Calu3 (cell line): ENCODE measurements at regions not wholly inside any gene's neighbourhood (a gene's known extent, or its start where the extent isn't known, plus 50 kb on each side); places are given as distances from the start of the nearest gene placed in this dataset.

Source experiments
- BruUV-seq: library from RNA; stranded (reverse); fragments of 400-500 nt; replicated peaks from 2 replicates; lab custom pipeline; 2021; lab: Mats Ljungman, UMichigan
- CTCF ChIA-PET: fragments of 300-600 bp; sonication (Branson Sonifier 250); formaldehyde crosslinking; loops from one replicate; lab custom pipeline; 2022; ENCODE audit warnings: antibody characterized with exemption; lab: Charles Lee
- DNase-seq: peaks from one replicate; pipeline ENCODE4 v3.0.0; 2022
- H3K27ac Mint-ChIP-seq: one replicate; pipeline ENCODE4 v1.8.0; 2022; ENCODE audit warnings: mixed read lengths; ENCODE audit not compliant: unreplicated experiment
- H3K27me3 Mint-ChIP-seq: one replicate; pipeline ENCODE4 v1.8.0; 2022; ENCODE audit warnings: mixed read lengths; ENCODE audit not compliant: unreplicated experiment
- H3K36me3 Mint-ChIP-seq: one replicate; pipeline ENCODE4 v1.8.0; 2022; ENCODE audit warnings: mild to moderate bottlenecking, moderate library complexity, mixed read lengths; ENCODE audit not compliant: insufficient read depth, unreplicated experiment
- H3K4me1 Mint-ChIP-seq: one replicate; pipeline ENCODE4 v1.8.0; 2022; ENCODE audit warnings: mild to moderate bottlenecking, low read depth, mixed read lengths; ENCODE audit not compliant: unreplicated experiment
- H3K4me3 Mint-ChIP-seq: one replicate; pipeline ENCODE4 v1.8.0; 2022; ENCODE audit warnings: mild to moderate bottlenecking, low read depth, moderate library complexity, mixed read lengths; ENCODE audit not compliant: unreplicated experiment
- H3K9me3 Mint-ChIP-seq: one replicate; pipeline ENCODE4 v1.8.0; 2022; ENCODE audit warnings: low read depth, mixed read lengths; ENCODE audit not compliant: unreplicated experiment
- intact Hi-C: fragments of 100-400 bp; cut with micrococcal nuclease; formaldehyde crosslinking; loops from one replicate; pipeline ENCODE4 v1.10.0; 2022; ENCODE audit not compliant: unreplicated experiment
- TF ChIP-seq, protein P1 (sequence below): fragments of 200-600 bp; IDR thresholded peaks from one replicate; pipeline ENCODE4 v1.8.0; 2022; ENCODE audit warnings: antibody characterized with exemption; ENCODE audit not compliant: unreplicated experiment

DNA sequence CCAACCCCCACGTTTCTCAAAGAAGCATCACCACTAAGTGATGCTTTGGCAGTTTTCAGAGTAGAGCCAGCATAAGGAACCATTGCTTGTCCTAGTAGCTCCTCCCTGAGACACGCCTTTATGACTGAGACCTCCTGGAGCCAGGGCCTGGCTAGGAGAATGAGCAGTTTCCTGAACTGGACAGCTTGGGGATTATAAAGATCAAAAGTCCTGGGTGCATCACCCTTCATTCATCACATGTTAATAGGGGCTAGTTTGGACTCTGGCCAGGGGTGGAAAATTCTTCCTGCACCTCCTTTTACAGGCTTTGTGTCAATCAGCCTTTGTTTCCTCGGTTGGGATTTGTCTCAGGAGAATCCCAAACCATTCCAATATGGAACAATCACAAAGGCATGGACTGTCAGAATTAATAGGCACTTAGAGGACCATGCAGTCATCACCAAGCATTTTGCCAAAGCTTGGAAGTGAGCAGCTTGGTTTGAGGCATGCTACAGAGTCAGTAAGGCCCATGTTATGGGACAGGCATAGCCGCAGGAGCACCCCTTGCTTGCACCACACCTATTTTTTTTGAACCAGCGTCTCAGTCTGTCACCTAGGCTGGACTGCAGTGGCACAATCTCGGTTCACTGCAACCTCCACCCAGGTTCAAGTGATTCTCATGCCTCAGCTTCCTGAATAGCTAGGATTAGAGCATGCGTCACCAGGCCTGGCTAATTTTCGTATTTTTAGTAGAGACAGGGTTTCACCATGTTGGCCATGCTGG is 64.9 kb upstream of the TGM3 start:
- no peak for DNase-seq
- Mint-ChIP-seq H3K9me3 (no peaks in the 10 kb centered on the region), H3K36me3 (no peaks in the 10 kb centered on the region), H3K27me3 (no peaks in the 10 kb centered on the region), H3K4me3 (no peak overlapping the region), H3K27ac (no peak overlapping the region), H3K4me1 (no peaks in the 10 kb centered on the region)
- no TSS peak for BruUV-seq
- intact Hi-C loops: no loop called here
- CTCF ChIA-PET: no interaction called here
- TF ChIP-seq, protein P1, sequence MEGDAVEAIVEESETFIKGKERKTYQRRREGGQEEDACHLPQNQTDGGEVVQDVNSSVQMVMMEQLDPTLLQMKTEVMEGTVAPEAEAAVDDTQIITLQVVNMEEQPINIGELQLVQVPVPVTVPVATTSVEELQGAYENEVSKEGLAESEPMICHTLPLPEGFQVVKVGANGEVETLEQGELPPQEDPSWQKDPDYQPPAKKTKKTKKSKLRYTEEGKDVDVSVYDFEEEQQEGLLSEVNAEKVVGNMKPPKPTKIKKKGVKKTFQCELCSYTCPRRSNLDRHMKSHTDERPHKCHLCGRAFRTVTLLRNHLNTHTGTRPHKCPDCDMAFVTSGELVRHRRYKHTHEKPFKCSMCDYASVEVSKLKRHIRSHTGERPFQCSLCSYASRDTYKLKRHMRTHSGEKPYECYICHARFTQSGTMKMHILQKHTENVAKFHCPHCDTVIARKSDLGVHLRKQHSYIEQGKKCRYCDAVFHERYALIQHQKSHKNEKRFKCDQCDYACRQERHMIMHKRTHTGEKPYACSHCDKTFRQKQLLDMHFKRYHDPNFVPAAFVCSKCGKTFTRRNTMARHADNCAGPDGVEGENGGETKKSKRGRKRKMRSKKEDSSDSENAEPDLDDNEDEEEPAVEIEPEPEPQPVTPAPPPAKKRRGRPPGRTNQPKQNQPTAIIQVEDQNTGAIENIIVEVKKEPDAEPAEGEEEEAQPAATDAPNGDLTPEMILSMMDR: no peak

DNA sequence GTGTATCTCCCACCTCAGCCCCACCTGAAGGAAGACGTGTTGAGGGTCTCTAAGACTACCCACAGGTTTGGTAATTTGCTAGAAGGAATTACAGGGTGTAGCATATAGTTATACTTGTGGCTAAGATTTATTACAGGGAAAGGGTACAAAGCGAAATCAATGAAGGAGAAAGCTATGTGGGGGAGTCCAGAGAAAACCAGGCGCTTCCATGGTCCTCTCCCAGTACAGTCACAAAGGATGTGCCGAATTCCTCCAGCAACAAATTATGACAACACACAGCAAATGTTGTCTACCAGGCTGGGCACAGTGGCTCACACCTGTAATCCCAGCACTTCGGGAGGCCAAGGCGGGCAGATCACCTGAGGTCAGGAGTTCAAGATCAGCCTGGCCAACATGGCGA is 64.1 kb upstream of the TGM3 start:
- Mint-ChIP-seq H3K4me3 (no peak overlapping the region), H3K9me3 (no peaks in the 10 kb centered on the region), H3K27ac (no peak overlapping the region), H3K4me1 (peaks cover 5% of the 10 kb centered on the region), H3K27me3 (no peaks in the 10 kb centered on the region), H3K36me3 (no peaks in the 10 kb centered on the region)
- intact Hi-C loops: no loop called here
- TF ChIP-seq, protein P1: no peak
- DNase-seq: no peak
- BruUV-seq: no TSS peak
- CTCF ChIA-PET: no interaction called here

DNA sequence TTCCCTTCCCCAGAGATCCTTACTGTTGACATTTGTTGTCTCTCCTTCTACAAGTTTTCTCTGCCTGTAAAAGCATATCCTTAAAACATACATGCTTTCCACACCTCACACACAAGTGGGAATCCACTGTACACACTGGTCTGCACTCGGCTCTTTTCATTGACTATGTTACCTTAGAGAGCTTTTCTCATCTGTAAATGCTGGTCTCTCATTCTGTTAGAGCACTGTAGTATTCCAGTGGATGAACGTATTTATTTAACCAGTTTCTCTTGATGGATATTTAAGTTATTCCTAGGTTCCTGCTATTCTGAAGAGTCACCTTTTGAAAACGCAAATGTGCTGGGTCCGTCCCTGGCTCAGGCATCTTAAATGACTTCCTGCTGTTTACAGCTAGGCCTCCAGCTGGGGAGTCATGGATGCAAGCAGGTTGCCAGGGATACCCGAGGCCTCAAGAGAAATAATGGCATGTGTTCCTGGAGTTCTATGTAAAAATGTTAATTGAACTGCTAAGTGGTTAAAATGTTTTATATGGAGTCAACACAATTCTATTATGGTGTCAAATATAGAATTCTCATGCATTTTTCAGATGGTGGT is 61.1 kb upstream of the TGM3 start:
- no peak overlapping the region for H3K4me3 Mint-ChIP-seq
- no peaks in the 10 kb centered on the region for H3K36me3 Mint-ChIP-seq
- TF ChIP-seq, protein P1: no peak
- no TSS peak for BruUV-seq
- no peak overlapping the region for H3K27ac Mint-ChIP-seq
- intact Hi-C loops: no loop called here
- H3K9me3 Mint-ChIP-seq: no peaks in the 10 kb centered on the region
- peaks cover 11% of the 10 kb centered on the region for H3K4me1 Mint-ChIP-seq
- CTCF ChIA-PET: no interaction called here
- DNase-seq: no peak
- no peaks in the 10 kb centered on the region for H3K27me3 Mint-ChIP-seq

DNA sequence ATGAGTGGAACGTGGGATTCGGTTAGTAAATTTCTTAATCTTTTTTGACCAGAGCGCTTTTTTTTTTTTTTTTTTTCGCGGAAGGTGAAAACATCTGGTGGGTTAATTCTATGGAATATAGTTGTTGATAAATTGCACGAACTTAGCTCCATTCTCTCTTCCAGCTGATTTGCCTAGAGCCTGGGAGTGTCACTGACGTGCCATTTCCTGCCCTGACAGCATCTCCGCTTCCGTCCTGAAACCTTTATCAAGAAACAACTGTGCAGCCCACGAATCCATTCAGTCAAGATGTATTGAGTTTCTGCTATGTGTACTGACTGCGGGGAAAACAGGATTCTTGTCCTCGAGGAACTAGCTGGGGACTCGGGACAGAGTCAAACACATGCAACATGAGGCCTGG is 59.5 kb upstream of the TGM3 start:
- Mint-ChIP-seq H3K4me1 (peaks cover 11% of the 10 kb centered on the region), H3K27me3 (no peaks in the 10 kb centered on the region), H3K36me3 (no peaks in the 10 kb centered on the region), H3K9me3 (no peaks in the 10 kb centered on the region), H3K27ac (peak overlapping the region; percentile 50), H3K4me3 (no peak overlapping the region)
- TF ChIP-seq, protein P1: no peak
- no TSS peak for BruUV-seq
- CTCF ChIA-PET: interaction anchor here (2.1 kb wide), 1 partner anchor 29 kb away, joined by 10 read pairs; no protein-coding TSS in a partner anchor
- DNase-seq: no peak
- intact Hi-C loops: no loop called here
